Body of pancreas (tissue), 4 donors: ENCODE measurements at regions not wholly inside any gene's neighbourhood (a gene's known extent, or its start where the extent isn't known, plus 50 kb on each side); places are given as distances from the start of the nearest gene placed in this dataset.

ENCODE experiments used
- ATAC-seq: fragments of 150-250 bp; one replicate; pipeline ENCODE4 v1.9.1; 2016
- DNase-seq, 4 donors: peaks; one replicate each; pipeline ENCODE4 v3.0.0-alpha.2; 2019
- H3K27ac ChIP-seq, 4 donors: fragments of 200-600 bp; sonication (generic); 1 replicate in 3 of 4; 2 replicates in 1 of 4; pipeline versions ENCODE4 v1.5.1 to v1.6.1; 2016 to 2019; ENCODE audit warnings: mild to moderate bottlenecking in 1 of 4, mixed read lengths in 1 of 4, moderate library complexity in 1 of 4
- H3K27me3 ChIP-seq, 2 donors: fragments of 200-600 bp; sonication (generic); one replicate each; pipeline ENCODE4 v1.6.0; 2016; ENCODE audit warnings: mild to moderate bottlenecking in 1 of 2
- H3K36me3 ChIP-seq, 2 donors: fragments of 200-600 bp; sonication (generic); replicated peaks in 1 of 2; 2 replicates each; pipeline ENCODE4 v1.5.1; 2016; ENCODE audit warnings: low read depth in 2 of 2; ENCODE audit not compliant: insufficient read depth in 1 of 2
- H3K4me1 ChIP-seq: fragments of 200-600 bp; sonication (generic); one replicate; pipeline ENCODE4 v1.6.0; 2016
- H3K4me3 ChIP-seq, 2 donors: fragments of 200-600 bp; sonication (generic); 1 replicate in 1 of 2; 2 replicates in 1 of 2; pipeline ENCODE4 v1.5.1; 2016 to 2019
- H3K9me3 ChIP-seq, 3 donors: fragments of 200-600 bp; sonication (generic); 1 replicate in 2 of 3; 2 replicates in 1 of 3; pipeline ENCODE4 v1.5.1; 2016
- CTCF ChIP-seq, 7 experiments: fragments of 450-650 bp in 4 of 7; fragments of 200-600 bp in 3 of 7; sonication (generic) in 3 of 7; IDR thresholded peaks; one replicate each; pipeline ENCODE4 v1.5.1; 2016 to 2019; ENCODE audit warnings: antibody characterized with exemption in 7 of 7
- POLR2A ChIP-seq, 3 donors: fragments of 450-650 bp; IDR thresholded peaks; one replicate each; pipeline ENCODE4 v1.6.1; 2016; ENCODE audit warnings: antibody characterized with exemption in 3 of 3, mild to moderate bottlenecking in 2 of 3
- WGBS, 2 donors: methylation state at CpG; one replicate each; pipeline ENCODE4 v1.1.5; 2017; 5-methylcytosine and 5-hydroxymethylcytosine counted together
- intact Hi-C: fragments of 100-400 bp; cut with DNase I; formaldehyde crosslinking; loops from one replicate; pipeline ENCODE4 v1.15.1; 2023

GRCh38 chr2:235212501-235213158, 260.8 kb downstream of the SH3BP4 start:
- no peaks in the 10 kb centered on the region for H3K9me3 ChIP-seq
- TF ChIP-seq POLR2A (IDR thresholded peaks at IDR 0.05) (no peak), CTCF (IDR thresholded peaks at IDR 0.05) (no peak)
- no peaks in the 10 kb centered on the region for H3K4me1 ChIP-seq
- H3K4me3 ChIP-seq, result no peak overlapping the region
- no peaks in the 10 kb centered on the region for H3K27me3 ChIP-seq
- no peak overlapping the region for H3K27ac ChIP-seq
- intact Hi-C loops, result no loop called here
- DNase-seq (no peak), ATAC-seq (no peak)
- H3K36me3 ChIP-seq, result no peaks in the 10 kb centered on the region
- WGBS, 2 donors, result 69 to 72% methylated on average over 5 of the region's 5 CpGs

GRCh38 chr2:235215248-235215647, 263.4 kb downstream of the SH3BP4 start:
- WGBS, 2 donors, result 65 to 66% methylated on average over 3 to 5 of the region's 5 CpGs
- no peaks in the 10 kb centered on the region for H3K4me1 ChIP-seq
- H3K36me3 ChIP-seq, result no peaks in the 10 kb centered on the region
- intact Hi-C loops, result no loop called here
- no peak overlapping the region for H3K27ac ChIP-seq
- no peaks in the 10 kb centered on the region for H3K9me3 ChIP-seq
- ATAC-seq (no peak), DNase-seq (no peak)
- H3K4me3 ChIP-seq, result no peak overlapping the region
- TF ChIP-seq POLR2A (IDR thresholded peaks at IDR 0.05) (no peak), CTCF (IDR thresholded peaks at IDR 0.05) (no peak)
- H3K27me3 ChIP-seq, result no peaks in the 10 kb centered on the region

GRCh38 chr2:235216901-235217300, 265.1 kb downstream of the SH3BP4 start:
- no peaks in the 10 kb centered on the region for H3K36me3 ChIP-seq
- 50 to 93% methylated on average over 3 of the region's 3 CpGs for WGBS, 2 donors
- H3K4me1 ChIP-seq, result no peaks in the 10 kb centered on the region
- H3K4me3 ChIP-seq, result no peak overlapping the region
- no peak for DNase-seq
- no peak overlapping the region for H3K27ac ChIP-seq
- ATAC-seq, result no peak
- H3K9me3 ChIP-seq, result no peaks in the 10 kb centered on the region
- intact Hi-C loops, result no loop called here
- H3K27me3 ChIP-seq, result no peaks in the 10 kb centered on the region
- no peak for TF ChIP-seq POLR2A (IDR thresholded peaks at IDR 0.05)
- no peak for TF ChIP-seq CTCF (IDR thresholded peaks at IDR 0.05)

DNA sequence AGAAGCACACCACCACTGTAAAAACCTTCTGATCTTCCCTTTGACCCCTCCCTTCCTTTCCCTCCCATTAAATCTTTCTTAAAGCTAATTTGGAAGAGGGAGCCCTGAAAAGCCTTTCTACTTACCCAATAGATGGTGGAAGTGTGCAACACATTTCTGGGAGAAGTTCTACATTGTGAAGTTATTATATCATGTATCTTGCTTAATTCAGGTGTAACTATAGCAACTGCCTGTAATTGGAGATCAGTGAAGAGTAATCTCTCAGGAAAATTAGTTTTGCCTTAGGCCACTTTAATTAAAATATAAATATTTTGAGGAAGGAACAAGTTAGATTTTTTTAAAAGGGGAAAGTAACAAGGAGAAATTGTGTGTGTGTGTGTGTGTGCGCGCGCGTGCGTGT, 266.0 kb downstream of the SH3BP4 start:
- Histone ChIP-seq H3K27ac (no peak overlapping the region), H3K4me3 (no peak overlapping the region), H3K4me1 (no peaks in the 10 kb centered on the region), H3K9me3 (no peaks in the 10 kb centered on the region), H3K27me3 (no peaks in the 10 kb centered on the region), H3K36me3 (no peaks in the 10 kb centered on the region)
- no peak for TF ChIP-seq POLR2A (IDR thresholded peaks at IDR 0.05)
- no peak for TF ChIP-seq CTCF (IDR thresholded peaks at IDR 0.05)
- ATAC-seq (no peak), DNase-seq (no peak)
- WGBS, 2 donors, result 90 to 93% methylated on average over 5 of the region's 5 CpGs
- intact Hi-C loops, result no loop called here

DNA sequence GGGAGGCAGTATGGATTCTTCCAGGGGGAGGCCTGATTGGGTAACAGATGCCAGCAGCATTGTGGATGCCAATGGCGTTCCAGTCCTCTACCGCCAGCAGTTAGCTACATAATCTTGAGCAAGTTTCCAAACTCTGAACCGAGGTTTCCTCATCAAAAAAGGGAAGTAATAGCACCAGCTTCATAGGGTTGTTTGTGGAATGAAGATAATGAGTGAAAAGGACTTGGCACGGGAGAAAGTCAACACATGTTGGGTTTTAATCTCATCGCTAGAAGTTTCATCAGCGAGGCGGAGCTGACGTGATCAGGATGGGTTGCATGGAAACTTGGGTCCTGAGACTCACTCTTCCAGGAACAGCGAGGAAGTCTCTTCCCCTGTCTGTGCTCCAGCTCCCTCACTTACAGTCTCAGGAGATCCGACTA, 266.7 kb downstream of the SH3BP4 start:
- no peaks in the 10 kb centered on the region for H3K4me1 ChIP-seq
- no peak for ATAC-seq
- no peaks in the 10 kb centered on the region for H3K36me3 ChIP-seq
- H3K27ac ChIP-seq, result no peak overlapping the region
- 64 to 76% methylated on average over 10 of the region's 10 CpGs for WGBS, 2 donors
- DNase-seq, result no peak
- TF ChIP-seq POLR2A (IDR thresholded peaks at IDR 0.05) (no peak), CTCF (IDR thresholded peaks at IDR 0.05) (no peak)
- H3K27me3 ChIP-seq, result no peaks in the 10 kb centered on the region
- intact Hi-C loops, result no loop called here
- no peak overlapping the region for H3K4me3 ChIP-seq
- no peaks in the 10 kb centered on the region for H3K9me3 ChIP-seq
